ENCODE measurements at regions not wholly inside any gene's neighbourhood (a gene's known extent, or its start where the extent isn't known, plus 50 kb on each side); places are given as distances from the start of the nearest gene placed in this dataset.

DNA sequence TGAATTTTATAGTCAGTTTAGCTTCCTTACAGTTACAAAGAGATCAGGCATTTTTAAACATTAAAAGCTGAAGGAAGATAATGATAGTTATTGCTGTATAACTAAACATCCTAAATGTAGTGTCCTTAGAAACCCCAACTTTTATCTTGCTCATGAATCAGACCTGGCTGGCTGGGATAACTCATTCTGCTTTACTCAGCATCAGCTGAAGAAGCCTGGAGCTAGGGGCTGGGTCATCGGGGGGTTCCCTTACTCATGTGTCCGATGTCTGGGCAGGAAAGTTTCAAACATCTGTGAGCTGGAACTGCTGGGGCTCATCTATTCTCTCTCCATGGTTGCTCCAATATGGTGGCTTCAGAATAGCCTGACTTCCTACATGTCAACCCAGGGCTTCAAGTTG is 113.9 kb downstream of the MTNR1A start:
- no peak for TF ChIP-seq EZH2 (IDR thresholded peaks at IDR 0.05; ENCODE audit: borderline replicate concordance, low read length)
- TF ChIP-seq, protein P1, sequence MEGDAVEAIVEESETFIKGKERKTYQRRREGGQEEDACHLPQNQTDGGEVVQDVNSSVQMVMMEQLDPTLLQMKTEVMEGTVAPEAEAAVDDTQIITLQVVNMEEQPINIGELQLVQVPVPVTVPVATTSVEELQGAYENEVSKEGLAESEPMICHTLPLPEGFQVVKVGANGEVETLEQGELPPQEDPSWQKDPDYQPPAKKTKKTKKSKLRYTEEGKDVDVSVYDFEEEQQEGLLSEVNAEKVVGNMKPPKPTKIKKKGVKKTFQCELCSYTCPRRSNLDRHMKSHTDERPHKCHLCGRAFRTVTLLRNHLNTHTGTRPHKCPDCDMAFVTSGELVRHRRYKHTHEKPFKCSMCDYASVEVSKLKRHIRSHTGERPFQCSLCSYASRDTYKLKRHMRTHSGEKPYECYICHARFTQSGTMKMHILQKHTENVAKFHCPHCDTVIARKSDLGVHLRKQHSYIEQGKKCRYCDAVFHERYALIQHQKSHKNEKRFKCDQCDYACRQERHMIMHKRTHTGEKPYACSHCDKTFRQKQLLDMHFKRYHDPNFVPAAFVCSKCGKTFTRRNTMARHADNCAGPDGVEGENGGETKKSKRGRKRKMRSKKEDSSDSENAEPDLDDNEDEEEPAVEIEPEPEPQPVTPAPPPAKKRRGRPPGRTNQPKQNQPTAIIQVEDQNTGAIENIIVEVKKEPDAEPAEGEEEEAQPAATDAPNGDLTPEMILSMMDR (IDR thresholded peaks at IDR 0.05; ENCODE audit: low read length): no peak
- no peaks in the 10 kb centered on the region for H3K79me2 ChIP-seq (ENCODE audit: insufficient read depth, low read length)
- no peak overlapping the region for H3K4me2 ChIP-seq (ENCODE audit: low read length)
- no peaks in the 10 kb centered on the region for H3K27me3 ChIP-seq (ENCODE audit: insufficient read depth, low read length)
- no peak overlapping the region for H3K9ac ChIP-seq (ENCODE audit: low read length)
- no peak overlapping the region for H2AFZ ChIP-seq (ENCODE audit: low read length)
- H4K20me1 ChIP-seq (ENCODE audit: insufficient read depth, low read length): no peaks in the 10 kb centered on the region
- H3K27ac ChIP-seq (ENCODE audit: low read depth, low read length, poor library complexity, severe bottlenecking): no peak overlapping the region
- no peaks in the 10 kb centered on the region for H3F3A ChIP-seq (ENCODE audit: insufficient read depth, low read length)
- no peaks in the 10 kb centered on the region for H3K36me3 ChIP-seq (ENCODE audit: insufficient read depth, low read length)
- H3K4me3 ChIP-seq (ENCODE audit: low read depth, low read length, poor library complexity, severe bottlenecking): no peak overlapping the region
- no peaks in the 10 kb centered on the region for H3K4me1 ChIP-seq (ENCODE audit: insufficient read depth, low read length, severe bottlenecking)
- no peaks in the 10 kb centered on the region for H3K9me2 ChIP-seq (ENCODE audit: low read depth, low read length)
- no peaks in the 10 kb centered on the region for H3K9me3 ChIP-seq (ENCODE audit: low read length)

DNA sequence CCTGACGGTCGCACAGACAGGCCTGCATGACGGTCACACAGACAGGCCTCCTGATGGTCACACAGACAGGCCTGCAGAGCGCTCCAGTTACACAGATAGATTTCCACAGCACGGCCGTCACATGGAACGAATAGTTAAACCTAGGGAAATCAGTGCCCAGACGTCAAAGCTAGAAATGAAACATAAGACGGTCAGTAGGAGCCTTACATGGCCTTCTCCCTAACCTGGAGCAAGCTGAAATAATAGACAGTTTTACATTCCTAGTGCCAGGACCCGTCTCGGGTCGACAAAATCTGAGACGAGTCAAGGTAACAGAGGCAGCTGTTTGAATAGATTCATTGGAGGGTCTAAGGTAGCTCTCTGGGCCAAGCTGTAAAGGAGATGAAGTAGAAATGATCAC is 126.9 kb downstream of the MTNR1A start:
- H3K27me3 ChIP-seq (ENCODE audit: insufficient read depth, low read length): no peaks in the 10 kb centered on the region
- no peak overlapping the region for H3K9ac ChIP-seq (ENCODE audit: low read length)
- H3K4me1 ChIP-seq (ENCODE audit: insufficient read depth, low read length, severe bottlenecking): no peaks in the 10 kb centered on the region
- no peak overlapping the region for H3K27ac ChIP-seq (ENCODE audit: low read depth, low read length, poor library complexity, severe bottlenecking)
- no peaks in the 10 kb centered on the region for H3F3A ChIP-seq (ENCODE audit: insufficient read depth, low read length)
- no peaks in the 10 kb centered on the region for H4K20me1 ChIP-seq (ENCODE audit: insufficient read depth, low read length)
- H2AFZ ChIP-seq (ENCODE audit: low read length): no peak overlapping the region
- H3K9me3 ChIP-seq (ENCODE audit: low read length): no peaks in the 10 kb centered on the region
- no peaks in the 10 kb centered on the region for H3K79me2 ChIP-seq (ENCODE audit: insufficient read depth, low read length)
- H3K9me2 ChIP-seq (ENCODE audit: low read depth, low read length): no peaks in the 10 kb centered on the region
- no peak overlapping the region for H3K4me3 ChIP-seq (ENCODE audit: low read depth, low read length, poor library complexity, severe bottlenecking)
- H3K4me2 ChIP-seq (ENCODE audit: low read length): no peak overlapping the region
- no peaks in the 10 kb centered on the region for H3K36me3 ChIP-seq (ENCODE audit: insufficient read depth, low read length)
- no peak for TF ChIP-seq EZH2 (IDR thresholded peaks at IDR 0.05; ENCODE audit: borderline replicate concordance, low read length)

DNA sequence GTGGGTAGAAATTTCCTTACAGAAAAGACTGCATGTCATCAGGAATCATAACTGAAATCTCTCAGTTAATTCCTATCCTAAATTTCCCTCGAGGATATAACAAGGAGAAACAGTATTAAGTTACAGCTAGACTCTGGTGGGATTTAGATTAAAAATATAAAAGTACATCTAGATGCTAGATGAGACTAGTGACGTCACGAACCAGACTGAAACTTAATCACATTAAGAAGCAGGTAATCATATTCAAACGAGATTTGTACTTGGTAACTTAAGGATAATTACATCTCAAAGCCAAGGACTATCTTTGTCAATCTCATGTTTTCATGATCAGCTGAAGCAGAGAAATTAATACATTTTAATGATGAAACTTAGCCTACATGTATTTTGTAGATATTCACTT is 130.6 kb downstream of the MTNR1A start:
- no peak overlapping the region for H2AFZ ChIP-seq (ENCODE audit: low read length)
- H3K9ac ChIP-seq (ENCODE audit: low read length): no peak overlapping the region
- no peaks in the 10 kb centered on the region for H3F3A ChIP-seq (ENCODE audit: insufficient read depth, low read length)
- no peaks in the 10 kb centered on the region for H3K4me1 ChIP-seq (ENCODE audit: insufficient read depth, low read length, severe bottlenecking)
- H3K4me3 ChIP-seq (ENCODE audit: low read depth, low read length, poor library complexity, severe bottlenecking): no peak overlapping the region
- no peaks in the 10 kb centered on the region for H3K27me3 ChIP-seq (ENCODE audit: insufficient read depth, low read length)
- H4K20me1 ChIP-seq (ENCODE audit: insufficient read depth, low read length): no peaks in the 10 kb centered on the region
- H3K27ac ChIP-seq (ENCODE audit: low read depth, low read length, poor library complexity, severe bottlenecking): no peak overlapping the region
- no peaks in the 10 kb centered on the region for H3K79me2 ChIP-seq (ENCODE audit: insufficient read depth, low read length)
- TF ChIP-seq EZH2 (IDR thresholded peaks at IDR 0.05; ENCODE audit: borderline replicate concordance, low read length): no peak
- TF ChIP-seq, protein P1 (IDR thresholded peaks at IDR 0.05; ENCODE audit: low read length): no peak
- H3K9me2 ChIP-seq (ENCODE audit: low read depth, low read length): no peaks in the 10 kb centered on the region
- no peak overlapping the region for H3K4me2 ChIP-seq (ENCODE audit: low read length)
- no peaks in the 10 kb centered on the region for H3K9me3 ChIP-seq (ENCODE audit: low read length)
- H3K36me3 ChIP-seq (ENCODE audit: insufficient read depth, low read length): no peaks in the 10 kb centered on the region

DNA sequence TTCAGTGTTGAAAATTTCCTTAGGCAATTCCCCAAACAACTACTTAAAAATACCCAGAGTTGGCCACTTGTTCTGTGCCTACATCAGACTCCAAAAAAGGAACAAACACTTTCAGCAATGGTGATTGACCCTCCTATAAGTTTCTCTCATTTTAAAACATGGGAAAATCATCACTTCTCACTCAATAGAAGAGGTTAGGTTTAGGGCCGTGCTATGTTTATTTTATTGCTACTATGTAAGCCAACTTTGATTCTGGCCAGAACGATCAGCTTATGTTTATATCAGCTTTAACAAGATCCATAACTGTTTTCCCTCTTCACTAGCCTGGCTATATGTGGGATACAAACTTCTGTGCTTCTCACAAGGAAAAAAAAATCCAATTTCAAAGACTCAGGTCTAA is 133.1 kb downstream of the MTNR1A start:
- H3K79me2 ChIP-seq (ENCODE audit: insufficient read depth, low read length): no peaks in the 10 kb centered on the region
- no peaks in the 10 kb centered on the region for H3K9me2 ChIP-seq (ENCODE audit: low read depth, low read length)
- TF ChIP-seq EZH2 (IDR thresholded peaks at IDR 0.05; ENCODE audit: borderline replicate concordance, low read length): no peak
- TF ChIP-seq, protein P1 (IDR thresholded peaks at IDR 0.05; ENCODE audit: low read length): no peak
- H3K4me3 ChIP-seq (ENCODE audit: low read depth, low read length, poor library complexity, severe bottlenecking): no peak overlapping the region
- H3K36me3 ChIP-seq (ENCODE audit: insufficient read depth, low read length): no peaks in the 10 kb centered on the region
- no peaks in the 10 kb centered on the region for H3F3A ChIP-seq (ENCODE audit: insufficient read depth, low read length)
- no peak overlapping the region for H2AFZ ChIP-seq (ENCODE audit: low read length)
- H4K20me1 ChIP-seq (ENCODE audit: insufficient read depth, low read length): no peaks in the 10 kb centered on the region
- H3K27me3 ChIP-seq (ENCODE audit: insufficient read depth, low read length): no peaks in the 10 kb centered on the region
- no peak overlapping the region for H3K27ac ChIP-seq (ENCODE audit: low read depth, low read length, poor library complexity, severe bottlenecking)
- no peaks in the 10 kb centered on the region for H3K4me1 ChIP-seq (ENCODE audit: insufficient read depth, low read length, severe bottlenecking)
- H3K9me3 ChIP-seq (ENCODE audit: low read length): no peaks in the 10 kb centered on the region
- no peak overlapping the region for H3K4me2 ChIP-seq (ENCODE audit: low read length)
- H3K9ac ChIP-seq (ENCODE audit: low read length): no peak overlapping the region
